Karpas-422 (cell line): ENCODE measurements at regions not wholly inside any gene's neighbourhood (a gene's known extent, or its start where the extent isn't known, plus 50 kb on each side); places are given as distances from the start of the nearest gene placed in this dataset.

Source experiments
- DNase-seq: peaks from one replicate; pipeline ENCODE4 v3.0.0-alpha.2; 2015
- H2AFZ ChIP-seq: fragments of 200-600 bp; sonication (generic); 2 replicates; pipeline ENCODE4 v1.6.1; 2014; ENCODE audit warnings: antibody characterized with exemption, low read length, mixed read lengths
- H3K27ac ChIP-seq: fragments of 200-600 bp; sonication (generic); 2 replicates; pipeline ENCODE4 v1.5.1; 2014; ENCODE audit warnings: mild to moderate bottlenecking, low read length, moderate library complexity
- H3K27me3 ChIP-seq: fragments of 200-600 bp; sonication (generic); 2 replicates; pipeline ENCODE4 v1.6.1; 2014; ENCODE audit warnings: low read length, mixed read lengths
- H3K36me3 ChIP-seq: fragments of 200-600 bp; sonication (generic); 2 replicates; pipeline ENCODE4 v1.6.1; 2014; ENCODE audit warnings: low read length, mixed read lengths; ENCODE audit not compliant: insufficient read depth
- H3K4me1 ChIP-seq: fragments of 200-600 bp; sonication (generic); 2 replicates; pipeline ENCODE4 v1.6.1; 2014; ENCODE audit warnings: mild to moderate bottlenecking, low read length, mixed read lengths
- H3K4me2 ChIP-seq: fragments of 200-600 bp; sonication (generic); 2 replicates; pipeline ENCODE4 v1.6.1; 2014; ENCODE audit warnings: low read length, low read depth, mild to moderate bottlenecking; ENCODE audit not compliant: poor library complexity, severe bottlenecking
- H3K4me3 ChIP-seq: fragments of 200-600 bp; sonication (generic); 2 replicates; pipeline ENCODE4 v1.5.1; 2014; ENCODE audit warnings: mild to moderate bottlenecking, antibody characterized with exemption, low read length, mixed read lengths
- H3K79me2 ChIP-seq: fragments of 200-600 bp; sonication (generic); 2 replicates; pipeline ENCODE4 v1.6.1; 2014; ENCODE audit warnings: mild to moderate bottlenecking, low read length, mixed read lengths
- H3K9ac ChIP-seq: fragments of 200-600 bp; sonication (generic); 2 replicates; pipeline ENCODE4 v1.6.0; 2014; ENCODE audit warnings: low read length
- H3K9me2 ChIP-seq: fragments of 200-600 bp; sonication (generic), shearing (Covaris generic); replicated peaks from 2 replicates; pipeline ENCODE4 v1.6.0; 2014; ENCODE audit warnings: mild to moderate bottlenecking, low read length, moderate library complexity; ENCODE audit not compliant: insufficient read depth
- H3K9me3 ChIP-seq: fragments of 300-700, 200-600 bp; sonication (generic); 2 replicates; pipeline ENCODE4 v1.6.1; 2014; ENCODE audit warnings: low read length, mixed read lengths
- H4K20me1 ChIP-seq: fragments of 200-600 bp; sonication (generic); 2 replicates; pipeline ENCODE4 v1.6.1; 2014; ENCODE audit warnings: mild to moderate bottlenecking, antibody characterized with exemption, low read length, low read depth; ENCODE audit not compliant: insufficient read depth

DNA sequence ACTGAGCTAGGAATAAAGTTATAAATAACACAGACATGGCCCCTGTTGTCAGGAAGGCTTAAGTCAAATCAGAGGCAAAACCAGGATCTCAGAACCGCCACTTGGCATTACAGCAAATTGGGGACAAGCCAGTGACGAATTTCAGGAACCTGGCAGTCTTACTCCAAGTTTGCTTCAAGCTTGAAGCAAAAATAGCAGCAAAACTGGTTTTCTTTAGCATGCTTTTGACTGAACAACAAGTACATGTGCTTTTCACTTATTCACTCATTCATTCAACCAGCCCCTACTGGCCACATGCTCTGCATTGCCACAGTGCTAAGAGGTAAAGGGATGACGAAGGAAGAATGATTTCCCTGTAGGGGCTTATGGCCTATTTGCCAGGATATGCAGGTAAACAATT is 253.9 kb upstream of the PPARGC1A start:
- Histone ChIP-seq H3K36me3 (no peaks in the 10 kb centered on the region), H3K4me1 (no peaks in the 10 kb centered on the region), H3K9ac (no peak overlapping the region), H2AFZ (no peak overlapping the region), H3K27me3 (no peaks in the 10 kb centered on the region), H3K9me2 (no peaks in the 10 kb centered on the region), H3K4me2 (no peak overlapping the region), H3K79me2 (no peaks in the 10 kb centered on the region), H3K9me3 (no peaks in the 10 kb centered on the region), H3K27ac (no peak overlapping the region), H4K20me1 (no peaks in the 10 kb centered on the region), H3K4me3 (no peak overlapping the region)
- DNase-seq = no peak

DNA sequence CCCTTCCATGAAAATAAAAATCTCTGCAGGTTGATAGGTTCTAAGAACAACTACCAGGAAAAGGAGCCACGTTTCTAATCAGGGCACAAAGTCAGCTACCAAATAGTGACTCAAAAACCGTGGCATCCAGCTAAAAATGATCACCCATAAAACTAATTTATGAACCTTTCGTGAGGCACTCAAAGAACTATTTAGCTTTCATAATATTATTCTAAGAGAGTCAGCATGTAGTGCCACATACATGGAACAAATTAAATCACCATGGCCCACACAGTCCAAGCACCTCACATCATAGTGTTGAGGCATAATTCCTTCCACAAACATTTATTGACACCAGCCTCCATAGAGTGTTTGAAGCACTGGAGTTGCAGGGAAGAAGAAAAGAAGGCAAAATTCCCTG is 252.0 kb upstream of the PPARGC1A start:
- Histone ChIP-seq H3K36me3 (no peaks in the 10 kb centered on the region), H3K27me3 (no peaks in the 10 kb centered on the region), H3K4me3 (no peak overlapping the region), H3K9ac (no peak overlapping the region), H3K4me1 (no peaks in the 10 kb centered on the region), H3K9me2 (no peaks in the 10 kb centered on the region), H3K79me2 (no peaks in the 10 kb centered on the region), H3K27ac (no peak overlapping the region), H3K9me3 (no peaks in the 10 kb centered on the region), H4K20me1 (no peaks in the 10 kb centered on the region), H2AFZ (no peak overlapping the region), H3K4me2 (no peak overlapping the region)
- DNase-seq = no peak

DNA sequence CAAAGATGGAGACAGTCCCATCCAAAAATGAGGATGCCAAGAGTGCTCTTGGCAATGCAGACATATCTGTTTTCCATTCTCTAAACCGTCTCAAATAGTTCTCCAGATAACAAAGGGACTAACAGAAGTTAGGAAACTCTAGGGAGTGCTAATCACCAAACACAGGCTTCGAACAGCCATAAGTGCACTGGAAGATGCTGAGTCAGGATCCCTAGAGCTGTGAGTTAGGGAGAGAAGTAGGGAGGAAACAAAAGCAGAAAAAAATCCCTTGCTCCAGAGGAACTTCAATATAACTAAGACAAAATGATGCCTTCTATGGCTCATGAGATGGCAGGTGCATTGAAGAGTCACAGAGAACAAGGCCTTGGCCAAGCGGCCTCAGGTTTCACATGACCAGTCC is 251.0 kb upstream of the PPARGC1A start:
- no peaks in the 10 kb centered on the region for H3K36me3 ChIP-seq
- no peaks in the 10 kb centered on the region for H3K9me3 ChIP-seq
- H3K27me3 ChIP-seq = no peaks in the 10 kb centered on the region
- H3K4me1 ChIP-seq = no peaks in the 10 kb centered on the region
- no peak overlapping the region for H3K27ac ChIP-seq
- DNase-seq = no peak
- no peaks in the 10 kb centered on the region for H3K9me2 ChIP-seq
- H3K9ac ChIP-seq = no peak overlapping the region
- H3K4me3 ChIP-seq = no peak overlapping the region
- no peaks in the 10 kb centered on the region for H3K79me2 ChIP-seq
- H3K4me2 ChIP-seq = no peak overlapping the region
- H4K20me1 ChIP-seq = no peaks in the 10 kb centered on the region
- H2AFZ ChIP-seq = no peak overlapping the region

DNA sequence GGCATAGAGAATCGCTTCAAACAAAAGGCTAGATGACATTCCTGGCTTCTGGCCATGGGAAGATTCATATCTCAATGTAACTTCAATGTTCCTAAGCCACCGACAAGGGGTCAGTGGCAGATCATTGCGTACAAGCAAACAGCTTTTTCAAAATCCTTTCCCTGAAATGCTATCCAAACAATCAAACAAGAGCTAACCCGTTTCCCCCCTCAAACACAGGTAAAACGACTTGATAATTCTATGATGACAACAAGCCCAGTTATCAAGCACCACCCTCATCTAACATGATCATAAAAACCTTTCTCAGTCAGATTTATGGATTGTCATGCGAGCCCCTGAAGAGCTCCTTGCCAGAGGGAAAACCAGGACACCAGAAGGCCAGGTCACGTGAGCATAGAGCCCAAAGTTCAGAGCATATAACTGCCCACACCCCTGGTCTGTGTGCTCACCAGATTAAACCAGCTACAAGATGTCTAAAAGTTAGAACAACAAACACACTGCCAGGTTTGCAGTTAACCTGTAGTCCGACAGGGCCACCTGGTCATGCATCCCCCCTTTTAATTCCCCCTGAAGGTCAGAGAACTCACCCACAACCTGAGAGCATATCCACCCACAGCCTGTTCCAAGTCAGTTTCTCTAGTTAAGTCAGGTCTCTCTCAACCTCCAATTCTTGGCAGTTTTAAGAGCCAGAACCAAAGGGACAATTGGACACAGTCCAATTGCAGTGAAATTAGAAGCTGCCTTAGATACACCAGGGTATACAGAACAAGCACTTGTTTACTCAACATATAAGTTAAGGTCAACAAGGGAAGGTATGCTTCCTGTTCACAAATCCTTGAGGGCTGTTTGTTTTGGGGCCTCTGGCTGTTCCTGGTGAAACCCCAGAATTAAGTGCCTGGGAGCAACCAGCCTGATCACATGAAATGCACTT is 248.1 kb upstream of the PPARGC1A start:
- no peak overlapping the region for H3K4me3 ChIP-seq
- no peak overlapping the region for H3K4me2 ChIP-seq
- H3K27me3 ChIP-seq = no peaks in the 10 kb centered on the region
- no peak overlapping the region for H3K27ac ChIP-seq
- H3K9me2 ChIP-seq = no peaks in the 10 kb centered on the region
- H3K79me2 ChIP-seq = no peaks in the 10 kb centered on the region
- H4K20me1 ChIP-seq = no peaks in the 10 kb centered on the region
- H2AFZ ChIP-seq = no peak overlapping the region
- H3K36me3 ChIP-seq = no peaks in the 10 kb centered on the region
- H3K9ac ChIP-seq = no peak overlapping the region
- no peak for DNase-seq
- H3K4me1 ChIP-seq = no peaks in the 10 kb centered on the region
- no peaks in the 10 kb centered on the region for H3K9me3 ChIP-seq

DNA sequence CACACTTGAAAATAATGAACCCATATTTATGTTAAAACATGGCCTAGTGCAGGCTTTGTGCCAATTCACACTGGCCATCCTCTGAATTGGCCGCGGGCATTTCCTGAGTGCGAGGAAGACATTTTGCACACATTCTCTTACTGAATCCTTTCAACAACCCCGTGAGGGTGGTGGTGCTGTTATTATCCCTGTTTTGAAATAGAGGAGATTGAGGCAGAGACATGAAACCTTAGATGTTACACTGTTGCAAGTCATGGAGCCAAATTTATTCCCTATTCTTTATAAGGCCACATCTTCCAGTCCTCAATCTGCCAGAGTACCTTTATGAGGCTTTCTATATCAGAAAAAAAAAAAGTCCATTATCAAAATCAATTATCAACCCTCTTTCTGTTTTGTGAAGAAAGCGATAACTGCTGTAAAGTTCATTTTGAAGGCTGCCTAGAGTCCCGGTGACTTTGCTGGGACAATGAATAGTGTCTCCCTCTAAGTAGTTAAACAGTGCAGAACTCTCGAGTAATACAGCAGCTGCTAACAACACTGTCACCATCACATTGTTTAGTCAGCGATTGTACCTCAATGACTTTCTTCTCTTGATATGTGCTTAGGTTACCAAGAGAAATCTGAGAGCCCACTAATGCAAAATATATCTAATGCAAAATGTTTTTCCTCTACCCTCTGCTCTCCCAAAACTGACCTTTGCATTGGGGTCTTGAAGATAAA is 242.3 kb upstream of the PPARGC1A start:
- Histone ChIP-seq H3K27me3 (no peaks in the 10 kb centered on the region), H3K79me2 (no peaks in the 10 kb centered on the region)
- no peak for DNase-seq

DNA sequence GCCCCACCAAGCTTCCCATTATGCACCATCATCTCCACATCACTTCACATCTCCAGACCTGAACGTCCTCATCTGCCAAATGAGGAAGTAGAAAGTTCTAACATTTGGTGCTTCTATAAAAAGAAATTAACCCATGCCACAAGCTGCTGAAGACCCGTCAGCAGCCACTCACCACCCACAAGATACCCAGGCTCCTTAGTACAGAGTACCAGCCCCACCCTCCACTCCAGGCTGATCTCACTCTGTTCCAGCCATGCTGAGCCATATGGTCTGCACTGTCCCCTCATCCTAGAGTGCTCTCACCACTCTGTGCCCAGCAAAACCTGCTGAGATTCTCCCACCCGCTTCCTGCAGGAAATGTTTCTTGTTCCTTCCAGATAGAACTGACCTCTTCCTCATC is 240.8 kb upstream of the PPARGC1A start:
- no peak overlapping the region for H3K4me3 ChIP-seq
- no peaks in the 10 kb centered on the region for H3K27me3 ChIP-seq
- H3K9me2 ChIP-seq = no peaks in the 10 kb centered on the region
- H3K36me3 ChIP-seq = no peaks in the 10 kb centered on the region
- no peaks in the 10 kb centered on the region for H4K20me1 ChIP-seq
- H3K9ac ChIP-seq = no peak overlapping the region
- no peak overlapping the region for H2AFZ ChIP-seq
- H3K9me3 ChIP-seq = no peaks in the 10 kb centered on the region
- no peaks in the 10 kb centered on the region for H3K79me2 ChIP-seq
- H3K4me1 ChIP-seq = no peaks in the 10 kb centered on the region
- no peak overlapping the region for H3K27ac ChIP-seq
- no peak for DNase-seq
- H3K4me2 ChIP-seq = no peak overlapping the region

More for the DNA sequence above, 242.3 kb upstream of the PPARGC1A start:
- Histone ChIP-seq H3K9me2 (no peaks in the 10 kb centered on the region), H3K4me3 (no peak overlapping the region), H3K36me3 (no peaks in the 10 kb centered on the region), H3K4me1 (no peaks in the 10 kb centered on the region), H4K20me1 (no peaks in the 10 kb centered on the region), H3K27ac (no peak overlapping the region), H3K9ac (no peak overlapping the region), H3K4me2 (no peak overlapping the region), H3K9me3 (no peaks in the 10 kb centered on the region), H2AFZ (no peak overlapping the region)

DNA sequence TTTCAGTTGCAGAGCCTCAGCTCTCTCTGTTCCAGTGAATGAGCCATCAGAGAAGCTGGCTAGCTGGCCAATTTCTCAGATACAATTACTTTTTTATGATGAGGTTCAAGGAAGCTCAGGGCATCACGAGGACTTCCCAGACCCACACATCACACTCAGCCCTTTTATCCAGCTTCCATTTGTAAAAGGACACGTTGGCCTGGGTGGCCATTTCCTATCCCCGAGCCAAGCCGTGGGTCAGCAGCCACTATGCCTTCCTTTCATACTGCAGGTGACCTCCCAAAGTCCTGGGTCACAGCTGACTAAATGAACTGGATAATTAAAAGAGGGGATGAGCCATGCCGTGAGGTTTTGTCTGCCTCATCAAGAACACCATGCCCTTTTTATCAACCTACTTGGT is 236.9 kb upstream of the PPARGC1A start:
- no peaks in the 10 kb centered on the region for H3K27me3 ChIP-seq
- no peak overlapping the region for H3K9ac ChIP-seq
- DNase-seq = no peak
- no peaks in the 10 kb centered on the region for H3K79me2 ChIP-seq
- no peaks in the 10 kb centered on the region for H3K9me3 ChIP-seq
- H3K27ac ChIP-seq = no peak overlapping the region
- H3K36me3 ChIP-seq = no peaks in the 10 kb centered on the region
- H3K4me3 ChIP-seq = no peak overlapping the region
- no peaks in the 10 kb centered on the region for H4K20me1 ChIP-seq
- no peak overlapping the region for H2AFZ ChIP-seq
- no peak overlapping the region for H3K4me2 ChIP-seq
- H3K9me2 ChIP-seq = no peaks in the 10 kb centered on the region
- no peaks in the 10 kb centered on the region for H3K4me1 ChIP-seq

DNA sequence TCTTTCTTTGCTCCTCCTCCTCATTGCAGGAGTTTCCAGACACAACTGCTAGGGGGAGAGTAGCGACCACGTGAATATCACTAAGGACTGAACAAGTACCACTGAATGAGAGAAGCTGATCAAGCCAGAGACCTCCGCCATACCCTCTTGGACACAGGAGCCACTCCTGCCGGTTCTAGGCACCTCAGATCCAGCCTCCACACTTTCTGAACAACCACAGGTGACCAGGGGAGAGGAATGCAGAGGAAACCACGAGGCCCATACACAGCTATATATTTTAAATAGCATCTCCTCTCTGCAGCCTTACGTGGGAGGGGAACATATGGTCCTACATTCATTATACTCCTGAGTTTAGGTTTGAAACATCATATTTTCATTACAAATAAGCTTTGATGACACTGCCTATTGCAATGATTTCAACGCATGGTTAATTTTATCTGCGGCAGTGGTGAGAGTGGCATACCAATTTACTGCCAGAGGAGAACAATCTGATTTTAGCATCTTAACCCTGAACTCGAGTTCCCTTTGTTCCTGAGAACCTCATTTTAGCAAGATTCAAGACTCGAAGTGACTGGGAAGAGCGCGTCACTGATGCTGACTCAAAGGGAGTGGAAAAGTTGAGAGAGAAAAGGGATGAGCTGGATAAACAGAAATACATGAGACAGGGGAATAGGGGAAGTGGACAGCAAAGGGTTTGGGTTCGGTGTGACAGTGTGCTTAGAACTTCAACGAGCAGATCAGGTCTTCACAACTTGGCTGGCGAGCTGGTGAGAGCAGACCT is 231.7 kb upstream of the PPARGC1A start:
- no peak overlapping the region for H3K9ac ChIP-seq
- no peak overlapping the region for H3K4me2 ChIP-seq
- H4K20me1 ChIP-seq = no peaks in the 10 kb centered on the region

More for the DNA sequence above, 231.7 kb upstream of the PPARGC1A start:
- H3K27ac ChIP-seq = no peak overlapping the region
- H3K4me1 ChIP-seq = no peaks in the 10 kb centered on the region
- no peaks in the 10 kb centered on the region for H3K9me3 ChIP-seq
- DNase-seq = no peak
- H3K9me2 ChIP-seq = no peaks in the 10 kb centered on the region
- no peak overlapping the region for H2AFZ ChIP-seq
- no peak overlapping the region for H3K4me3 ChIP-seq
- H3K79me2 ChIP-seq = no peaks in the 10 kb centered on the region
- no peaks in the 10 kb centered on the region for H3K27me3 ChIP-seq
- no peaks in the 10 kb centered on the region for H3K36me3 ChIP-seq
